ENCODE measurements at regions not wholly inside any gene's neighbourhood (a gene's known extent, or its start where the extent isn't known, plus 50 kb on each side); places are given as distances from the start of the nearest gene placed in this dataset.

- H3K27me3 Mint-ChIP-seq (ENCODE audit: low read depth), result no peaks in the 10 kb centered on the region
- H2AK5ac ChIP-seq (ENCODE audit: insufficient read length, low read length), result no peak overlapping the region
- no peaks in the 10 kb centered on the region for H3K36me3 Mint-ChIP-seq (ENCODE audit: insufficient read depth in 1 of 3, low read depth in 3 of 3)
- H2BK12ac ChIP-seq (ENCODE audit: insufficient read length, low read depth, low read length), result no peak overlapping the region
- no peak overlapping the region for H3K14ac ChIP-seq (ENCODE audit: insufficient read depth, low read length)
- WGBS (ENCODE audit: extremely low coverage, insufficient read length, low lambda C conversion rate), result no CpG with 5 or more reads among the region's 7 CpGs
- H3K27me3 ChIP-seq (ENCODE audit: insufficient read depth, low read length), result no peaks in the 10 kb centered on the region
- no peak overlapping the region for H3K23ac ChIP-seq (ENCODE audit: insufficient read length, low read depth, low read length)
- H4K5ac ChIP-seq (ENCODE audit: insufficient read length, low read depth, low read length), result no peak overlapping the region
- H3K23me2 ChIP-seq (ENCODE audit: insufficient read length, low read depth, low read length, poor library complexity, severe bottlenecking), result no peaks in the 10 kb centered on the region
- H3K9me3 ChIP-seq (ENCODE audit: control insufficient read depth, low read depth, low read length), result no peaks in the 10 kb centered on the region
- no peaks in the 10 kb centered on the region for H3K4me1 ChIP-seq (ENCODE audit: insufficient read depth, low read length)
- TF ChIP-seq, protein P1, sequence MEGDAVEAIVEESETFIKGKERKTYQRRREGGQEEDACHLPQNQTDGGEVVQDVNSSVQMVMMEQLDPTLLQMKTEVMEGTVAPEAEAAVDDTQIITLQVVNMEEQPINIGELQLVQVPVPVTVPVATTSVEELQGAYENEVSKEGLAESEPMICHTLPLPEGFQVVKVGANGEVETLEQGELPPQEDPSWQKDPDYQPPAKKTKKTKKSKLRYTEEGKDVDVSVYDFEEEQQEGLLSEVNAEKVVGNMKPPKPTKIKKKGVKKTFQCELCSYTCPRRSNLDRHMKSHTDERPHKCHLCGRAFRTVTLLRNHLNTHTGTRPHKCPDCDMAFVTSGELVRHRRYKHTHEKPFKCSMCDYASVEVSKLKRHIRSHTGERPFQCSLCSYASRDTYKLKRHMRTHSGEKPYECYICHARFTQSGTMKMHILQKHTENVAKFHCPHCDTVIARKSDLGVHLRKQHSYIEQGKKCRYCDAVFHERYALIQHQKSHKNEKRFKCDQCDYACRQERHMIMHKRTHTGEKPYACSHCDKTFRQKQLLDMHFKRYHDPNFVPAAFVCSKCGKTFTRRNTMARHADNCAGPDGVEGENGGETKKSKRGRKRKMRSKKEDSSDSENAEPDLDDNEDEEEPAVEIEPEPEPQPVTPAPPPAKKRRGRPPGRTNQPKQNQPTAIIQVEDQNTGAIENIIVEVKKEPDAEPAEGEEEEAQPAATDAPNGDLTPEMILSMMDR (conservative IDR thresholded peaks at IDR 0.05), result no peak
- H4K20me1 ChIP-seq (ENCODE audit: control insufficient read depth, insufficient read depth, insufficient read length), result no peaks in the 10 kb centered on the region
- no peak overlapping the region for H3K4me2 ChIP-seq (ENCODE audit: insufficient read depth, insufficient read length, low read length)
- H3K79me2 ChIP-seq (ENCODE audit: insufficient read depth, low read length), result no peaks in the 10 kb centered on the region
- H2BK120ac ChIP-seq (ENCODE audit: low read depth, low read length, poor library complexity, severe bottlenecking), result no peak overlapping the region
- H4K91ac ChIP-seq (ENCODE audit: insufficient read length, low read depth, low read length), result no peak overlapping the region
- no peak overlapping the region for H4K8ac ChIP-seq (replicated peaks; ENCODE audit: insufficient read length, low read depth, low read length)
- no peak overlapping the region for H3K27ac Mint-ChIP-seq
- no peak overlapping the region for H3K9ac ChIP-seq (ENCODE audit: extremely low read depth, insufficient read length, low read length)
- H3K4me1 Mint-ChIP-seq, result no peaks in the 10 kb centered on the region
- H3T11ph ChIP-seq (ENCODE audit: low read length), result no peak overlapping the region
- no peak overlapping the region for H3K4me3 Mint-ChIP-seq
- no peak for DNase-seq
- H3K79me1 ChIP-seq (ENCODE audit: insufficient read depth, low read depth, low read length, poor library complexity, severe bottlenecking), result no peaks in the 10 kb centered on the region
- H3K9me3 Mint-ChIP-seq, result peaks cover 0 to 4% of the 10 kb centered on the region in 2 experiments; a peak in 1 of 5 replicates
- no peak overlapping the region for H2BK20ac ChIP-seq (ENCODE audit: low read depth, low read length, poor library complexity, severe bottlenecking)
- no peak overlapping the region for H3K18ac ChIP-seq (ENCODE audit: insufficient read length, low read depth, low read length)
- H2BK5ac ChIP-seq (ENCODE audit: insufficient read length, low read length), result no peak overlapping the region
- no peak overlapping the region for H3K56ac ChIP-seq (ENCODE audit: insufficient read length, low read depth, low read length)
- no peak overlapping the region for H3K27ac ChIP-seq (ENCODE audit: insufficient read length, low read depth, low read length)
- no peak overlapping the region for H3K4ac ChIP-seq (ENCODE audit: low read depth, low read length)
- no peak overlapping the region for H2BK15ac ChIP-seq (ENCODE audit: low read depth, low read length)
- H2AFZ ChIP-seq (ENCODE audit: low read length), result no peak overlapping the region
Measured at GRCh38 chr5:67267512-67268216, 71.1 kb upstream of the CD180 start.
